WTC11 (cell line): ENCODE measurements at regions not wholly inside any gene's neighbourhood (a gene's known extent, or its start where the extent isn't known, plus 50 kb on each side); places are given as distances from the start of the nearest gene placed in this dataset.

Experiments used
- ATAC-seq: fragments of 200-7000 bp; cut with Tn5 transposase; 2 replicates; pipeline ENCODE4 v1.10.0; 2021; ENCODE audit warnings: mild to moderate bottlenecking, moderate library complexity
- CTCF ChIA-PET: fragments of 300-600 bp; sonication (Branson Sonifier 250); formaldehyde crosslinking; loops from one replicate; lab custom pipeline; 2021; ENCODE audit warnings: antibody characterized with exemption; lab: Charles Lee
- POLR2A ChIA-PET: fragments of 350-600 bp; sonication (Branson Sonifier 250); formaldehyde crosslinking; loops from one replicate; lab custom pipeline; 2021; ENCODE audit warnings: antibody characterized with exemption; lab: Charles Lee
- DNase-seq: peaks from one replicate; pipeline ENCODE4 v3.0.0; 2021; ENCODE audit warnings: low spot score
- H3K27ac Mint-ChIP-seq: 2 replicates; pipeline ENCODE4 v1.8.0; 2021; ENCODE audit warnings: mixed read lengths
- H3K27me3 Mint-ChIP-seq: 2 replicates; pipeline ENCODE4 v1.8.0; 2021; ENCODE audit warnings: low read depth, mild to moderate bottlenecking, moderate library complexity, mixed read lengths
- H3K36me3 Mint-ChIP-seq: 2 replicates; pipeline ENCODE4 v1.8.0; 2021; ENCODE audit warnings: mixed read lengths
- H3K4me1 Mint-ChIP-seq: 2 replicates; pipeline ENCODE4 v1.8.0; 2022; ENCODE audit warnings: mixed read lengths
- H3K4me3 Mint-ChIP-seq: 2 replicates; pipeline ENCODE4 v1.8.0; 2021; ENCODE audit warnings: mild to moderate bottlenecking, moderate library complexity, mixed read lengths
- H3K9me3 Mint-ChIP-seq: 2 replicates; pipeline ENCODE4 v1.8.0; 2021; ENCODE audit warnings: mixed read lengths
- CBFB ChIP-seq: sonication (generic); formaldehyde crosslinking; IDR thresholded peaks from 2 replicates; pipeline ENCODE4 v1.8.1; 2022; ENCODE audit warnings: mild to moderate bottlenecking, low read depth, missing genetic modification reagents
- CREB1 ChIP-seq: sonication (generic); formaldehyde crosslinking; IDR thresholded peaks from 2 replicates; pipeline ENCODE4 v1.8.0; 2023; ENCODE audit warnings: mild to moderate bottlenecking, missing genetic modification reagents
- E2F5 ChIP-seq: sonication (generic); formaldehyde crosslinking; IDR thresholded peaks from 2 replicates; pipeline ENCODE4 v1.8.1; 2022; ENCODE audit warnings: mild to moderate bottlenecking, moderate library complexity, missing genetic modification reagents
- EMX1 ChIP-seq: fragments of 250-450 bp; sonication (Bioruptor Pico); IDR thresholded peaks from 2 replicates; pipeline ENCODE4 v1.8.0; 2021; ENCODE audit warnings: mild to moderate bottlenecking
- IRF1 ChIP-seq: sonication (generic); formaldehyde crosslinking; IDR thresholded peaks from 2 replicates; pipeline ENCODE4 v1.8.0; 2023; ENCODE audit warnings: missing genetic modification reagents
- KAT7 ChIP-seq: sonication (generic); formaldehyde crosslinking; IDR thresholded peaks from 2 replicates; pipeline ENCODE4 v1.8.1; 2023; ENCODE audit warnings: missing genetic modification reagents, mild to moderate bottlenecking, borderline replicate concordance
- MAX ChIP-seq: sonication (generic); formaldehyde crosslinking; IDR thresholded peaks from 2 replicates; pipeline ENCODE4 v1.8.0; 2022; ENCODE audit warnings: mild to moderate bottlenecking, missing genetic modification reagents
- MYBL2 ChIP-seq: sonication (generic); formaldehyde crosslinking; IDR thresholded peaks from 2 replicates; pipeline ENCODE4 v1.8.1; 2023; ENCODE audit warnings: mild to moderate bottlenecking, moderate library complexity, missing genetic modification reagents
- NR3C1 ChIP-seq: sonication (generic); formaldehyde crosslinking; conservative IDR thresholded peaks from 2 replicates; pipeline ENCODE4 v1.8.1; 2023; ENCODE audit warnings: low read depth, mild to moderate bottlenecking, missing genetic modification reagents
- USF1 ChIP-seq: sonication (generic); formaldehyde crosslinking; IDR thresholded peaks from 2 replicates; pipeline ENCODE4 v1.8.0; 2022; ENCODE audit warnings: mild to moderate bottlenecking, missing genetic modification reagents
- ZNF232 ChIP-seq: sonication (generic); formaldehyde crosslinking; IDR thresholded peaks from 2 replicates; pipeline ENCODE4 v1.8.0; 2022; ENCODE audit warnings: mild to moderate bottlenecking, missing genetic modification reagents
- ZNF263 ChIP-seq: sonication (generic); formaldehyde crosslinking; IDR thresholded peaks from 2 replicates; pipeline ENCODE4 v1.8.1; 2022; ENCODE audit warnings: low read depth, mild to moderate bottlenecking, moderate library complexity, missing genetic modification reagents
- ZNF281 ChIP-seq: sonication (generic); formaldehyde crosslinking; IDR thresholded peaks from 2 replicates; pipeline ENCODE4 v1.8.0; 2023; ENCODE audit warnings: mild to moderate bottlenecking, missing genetic modification reagents
- ZNF317 ChIP-seq: sonication (generic); formaldehyde crosslinking; IDR thresholded peaks from 2 replicates; pipeline ENCODE4 v1.8.1; 2023; ENCODE audit warnings: low read depth, mild to moderate bottlenecking, moderate library complexity, missing genetic modification reagents, borderline replicate concordance
- TF ChIP-seq, protein P1 (sequence below): sonication (generic); formaldehyde crosslinking; conservative IDR thresholded peaks from 2 replicates; pipeline ENCODE4 v1.8.1; 2023; ENCODE audit warnings: mild to moderate bottlenecking, low read depth, missing genetic modification reagents, moderate library complexity
- TF ChIP-seq, protein P2 (sequence below): sonication (generic); formaldehyde crosslinking; IDR thresholded peaks from 2 replicates; pipeline ENCODE4 v1.8.1; 2023; ENCODE audit warnings: mild to moderate bottlenecking, missing genetic modification reagents, moderate library complexity

DNA sequence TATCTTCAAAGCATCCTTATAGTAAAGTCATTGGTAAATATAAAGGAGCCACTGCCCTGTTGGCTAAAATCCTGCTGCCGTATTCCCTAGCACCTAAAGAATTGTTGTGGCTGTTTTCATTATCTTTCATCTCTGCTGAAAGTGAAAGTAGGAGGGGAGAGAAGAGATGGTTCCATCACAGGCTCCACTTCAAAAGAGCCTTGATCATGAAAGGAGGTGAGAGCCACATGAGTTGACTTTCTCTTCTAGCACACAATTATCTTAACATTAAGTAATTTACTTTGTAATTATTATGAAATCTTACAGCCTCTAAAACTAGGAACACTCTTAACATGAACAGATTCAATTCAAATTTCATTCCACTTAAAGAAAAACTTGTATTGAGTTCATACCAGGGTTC, 1050.9 kb upstream of the LRRTM1 start (continued):
- no peak for TF ChIP-seq USF1 (CRISPR knock-in tag)
- TF ChIP-seq CBFB (CRISPR knock-in tag) = no peak
- TF ChIP-seq MYBL2 (CRISPR knock-in tag) = no peak
- TF ChIP-seq IRF1 (CRISPR knock-in tag) = no peak

GRCh38 chr2:81334046-81334445, 1029.5 kb upstream of the LRRTM1 start:
- DNase-seq (no peak), ATAC-seq (no peak)
- Mint-ChIP-seq H3K4me3 (no peak overlapping the region), H3K4me1 (no peaks in the 10 kb centered on the region), H3K36me3 (no peaks in the 10 kb centered on the region), H3K27me3 (no peaks in the 10 kb centered on the region), H3K9me3 (no peaks in the 10 kb centered on the region), H3K27ac (no peak overlapping the region)
- CTCF ChIA-PET = interaction anchor here (1.6 kb wide), 1 partner anchor 10 kb away, joined by 5 read pairs; no protein-coding TSS in a partner anchor
- no peak for TF ChIP-seq MYBL2 (CRISPR knock-in tag)
- no peak for TF ChIP-seq E2F5 (CRISPR knock-in tag)
- TF ChIP-seq ZNF317 (CRISPR knock-in tag) = no peak
- TF ChIP-seq MAX = no peak
- TF ChIP-seq, protein P1, sequence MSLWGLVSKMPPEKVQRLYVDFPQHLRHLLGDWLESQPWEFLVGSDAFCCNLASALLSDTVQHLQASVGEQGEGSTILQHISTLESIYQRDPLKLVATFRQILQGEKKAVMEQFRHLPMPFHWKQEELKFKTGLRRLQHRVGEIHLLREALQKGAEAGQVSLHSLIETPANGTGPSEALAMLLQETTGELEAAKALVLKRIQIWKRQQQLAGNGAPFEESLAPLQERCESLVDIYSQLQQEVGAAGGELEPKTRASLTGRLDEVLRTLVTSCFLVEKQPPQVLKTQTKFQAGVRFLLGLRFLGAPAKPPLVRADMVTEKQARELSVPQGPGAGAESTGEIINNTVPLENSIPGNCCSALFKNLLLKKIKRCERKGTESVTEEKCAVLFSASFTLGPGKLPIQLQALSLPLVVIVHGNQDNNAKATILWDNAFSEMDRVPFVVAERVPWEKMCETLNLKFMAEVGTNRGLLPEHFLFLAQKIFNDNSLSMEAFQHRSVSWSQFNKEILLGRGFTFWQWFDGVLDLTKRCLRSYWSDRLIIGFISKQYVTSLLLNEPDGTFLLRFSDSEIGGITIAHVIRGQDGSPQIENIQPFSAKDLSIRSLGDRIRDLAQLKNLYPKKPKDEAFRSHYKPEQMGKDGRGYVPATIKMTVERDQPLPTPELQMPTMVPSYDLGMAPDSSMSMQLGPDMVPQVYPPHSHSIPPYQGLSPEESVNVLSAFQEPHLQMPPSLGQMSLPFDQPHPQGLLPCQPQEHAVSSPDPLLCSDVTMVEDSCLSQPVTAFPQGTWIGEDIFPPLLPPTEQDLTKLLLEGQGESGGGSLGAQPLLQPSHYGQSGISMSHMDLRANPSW (CRISPR knock-in tag) = no peak
- no peak for TF ChIP-seq KAT7 (CRISPR knock-in tag)
- TF ChIP-seq EMX1 (CRISPR knock-in tag) = no peak
- TF ChIP-seq CREB1 (CRISPR knock-in tag) = no peak
- no peak for TF ChIP-seq ZNF281 (CRISPR knock-in tag)
- no peak for TF ChIP-seq ZNF232 (CRISPR knock-in tag)
- TF ChIP-seq, protein P2, sequence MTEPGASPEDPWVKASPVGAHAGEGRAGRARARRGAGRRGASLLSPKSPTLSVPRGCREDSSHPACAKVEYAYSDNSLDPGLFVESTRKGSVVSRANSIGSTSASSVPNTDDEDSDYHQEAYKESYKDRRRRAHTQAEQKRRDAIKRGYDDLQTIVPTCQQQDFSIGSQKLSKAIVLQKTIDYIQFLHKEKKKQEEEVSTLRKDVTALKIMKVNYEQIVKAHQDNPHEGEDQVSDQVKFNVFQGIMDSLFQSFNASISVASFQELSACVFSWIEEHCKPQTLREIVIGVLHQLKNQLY (CRISPR knock-in tag) = no peak
- no peak for TF ChIP-seq ZNF263
- TF ChIP-seq NR3C1 (CRISPR knock-in tag) = no peak
- POLR2A ChIA-PET = no interaction called here
